KBM-7 (cell line): ENCODE measurements at regions not wholly inside any gene's neighbourhood (a gene's known extent, or its start where the extent isn't known, plus 50 kb on each side); places are given as distances from the start of the nearest gene placed in this dataset.
"Not testable (repeated sequence)": the region's sequence is repeated elsewhere in the genome, so short reads cannot be mapped to it uniquely, and the experiment has no call there.

Experiments used
- DNase-seq: peaks from one replicate; pipeline ENCODE4 v3.0.0-alpha.2; 2015
- in situ Hi-C: fragments of 300-500 bp; cut with MboI; formaldehyde crosslinking; loops from 2 replicates; pipeline ENCODE4 v1.14.3; 2020; ENCODE audit warnings: low sequenced_read_pairs, low pct_unique_long_range_greater_than_20kb, mixed read lengths

DNA sequence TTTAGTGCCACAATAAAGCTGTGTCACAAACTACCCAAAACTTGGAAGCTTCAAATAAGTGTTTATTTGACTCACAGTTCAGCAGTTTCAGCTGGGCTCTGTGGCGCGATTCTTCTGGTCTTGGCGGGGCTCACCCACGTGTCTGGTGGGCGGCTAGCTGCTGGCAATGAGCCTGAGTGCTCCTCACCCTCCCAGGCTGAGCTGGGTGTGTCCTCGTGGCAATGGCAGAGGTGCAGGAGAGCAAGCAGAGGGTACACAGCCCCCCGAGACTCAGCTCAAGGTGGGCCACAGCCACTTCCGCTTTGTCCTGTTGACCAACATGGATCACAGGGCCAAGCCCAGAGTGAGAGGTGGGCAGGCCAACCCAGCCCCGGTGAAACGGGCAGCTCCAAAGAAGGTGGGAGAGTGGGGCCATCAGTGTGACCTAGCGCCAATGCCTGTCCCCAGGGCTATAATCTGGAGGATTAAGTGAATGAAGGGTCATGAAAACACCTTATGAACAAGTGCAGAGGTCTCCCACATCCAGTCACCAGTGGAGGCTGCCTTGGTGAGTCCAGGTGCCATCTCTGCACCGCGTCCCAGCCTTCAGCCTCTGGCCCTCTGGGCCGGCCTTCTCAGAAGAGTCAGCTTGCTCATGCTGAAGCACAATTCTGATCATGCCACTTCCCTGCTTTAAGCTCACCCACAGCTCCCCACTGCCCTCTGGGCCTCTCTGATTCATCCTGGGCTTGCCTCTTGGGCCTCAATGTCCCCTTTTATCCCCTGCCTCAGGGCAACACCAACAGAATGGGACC, 74.6 kb upstream of the RTL6 start:
- no peak for DNase-seq
- in situ Hi-C loops = no loop called here

DNA sequence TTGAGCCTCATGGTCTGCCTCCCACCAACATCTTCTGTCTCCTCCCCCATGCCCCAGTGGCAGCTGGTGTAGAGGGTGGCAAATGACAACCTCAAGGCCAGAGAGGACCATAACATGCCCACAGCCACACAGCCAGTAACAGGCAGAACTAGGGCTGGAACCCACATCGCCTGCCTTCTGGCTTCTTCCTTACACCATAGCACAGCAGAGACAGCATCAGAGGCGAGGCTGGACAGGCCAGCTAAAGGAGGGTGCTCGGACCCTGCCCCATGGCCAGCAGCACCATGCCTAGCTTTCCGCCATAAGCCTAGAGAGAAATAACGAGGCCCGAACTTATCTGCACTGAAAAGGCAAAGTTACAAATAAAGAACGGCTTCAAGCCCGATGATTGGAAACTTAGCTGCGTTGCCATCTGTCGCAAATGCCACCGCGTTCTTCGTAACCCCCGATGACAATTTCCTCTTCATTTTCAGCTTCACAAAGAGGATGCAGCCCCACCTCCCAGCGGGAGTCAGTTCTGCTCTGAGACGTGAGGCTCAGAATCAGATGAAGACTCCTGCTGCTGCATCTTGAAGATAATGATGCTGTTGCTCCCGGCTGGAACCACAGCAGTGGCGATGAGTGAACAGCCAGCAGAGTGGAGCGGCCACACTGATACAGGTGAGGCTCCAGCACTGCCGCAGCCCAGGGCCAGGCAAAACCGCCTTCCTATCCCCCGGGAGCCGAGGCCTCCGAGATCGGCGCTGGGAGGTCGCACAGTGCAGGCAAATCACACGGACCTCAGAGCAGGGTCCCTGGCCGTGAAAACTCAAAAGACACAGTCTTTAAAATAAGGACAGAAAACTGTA, 73.8 kb upstream of the RTL6 start:
- in situ Hi-C loops = no loop called here
- no peak for DNase-seq

DNA sequence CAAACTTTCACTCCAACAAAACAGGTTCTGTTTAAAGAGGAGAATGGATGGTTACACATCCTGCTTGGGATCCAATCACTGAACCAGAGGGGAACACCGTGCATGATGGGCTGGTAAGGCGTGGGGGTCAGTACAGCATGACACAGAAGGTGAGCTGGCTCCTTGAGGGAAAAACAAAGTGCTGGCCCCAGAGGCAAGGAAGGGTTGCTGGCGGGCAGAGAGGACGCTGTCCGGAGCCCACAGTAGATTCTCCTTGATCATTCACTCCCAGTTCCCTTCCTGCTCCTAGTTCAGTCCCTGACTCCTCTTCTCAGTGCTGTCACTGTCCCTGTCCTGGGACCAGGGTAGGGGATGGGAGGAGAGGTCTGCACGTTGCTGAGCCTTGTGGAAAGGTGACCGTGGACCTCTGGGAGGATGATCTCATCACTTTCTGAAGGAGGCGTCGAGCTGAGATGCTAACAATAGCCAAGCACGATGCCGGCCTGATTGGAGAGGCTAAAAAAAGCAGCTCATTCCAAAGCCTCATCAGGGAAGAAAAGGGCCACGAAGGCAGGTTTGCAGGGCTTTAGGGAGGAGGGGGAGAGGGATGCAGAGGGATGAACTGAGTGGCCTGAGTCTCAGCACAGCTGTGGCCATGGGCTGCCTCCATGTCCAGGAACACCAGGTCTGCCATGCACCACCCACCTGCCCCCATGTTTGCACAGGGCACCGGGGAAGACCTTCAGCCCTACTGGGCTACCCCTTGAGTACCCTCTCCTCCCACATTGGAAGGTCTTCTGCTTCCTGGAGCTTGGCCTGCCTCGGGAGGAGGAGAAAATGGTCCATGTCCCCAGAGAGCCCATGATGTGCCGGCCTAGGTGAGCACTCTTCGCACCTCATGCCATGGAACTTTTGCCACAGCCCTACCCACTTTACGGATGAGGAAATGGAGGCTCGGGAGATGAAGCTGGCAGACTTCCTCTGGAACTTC, 72.7 kb upstream of the RTL6 start:
- in situ Hi-C loops = no loop called here
- no peak for DNase-seq

DNA sequence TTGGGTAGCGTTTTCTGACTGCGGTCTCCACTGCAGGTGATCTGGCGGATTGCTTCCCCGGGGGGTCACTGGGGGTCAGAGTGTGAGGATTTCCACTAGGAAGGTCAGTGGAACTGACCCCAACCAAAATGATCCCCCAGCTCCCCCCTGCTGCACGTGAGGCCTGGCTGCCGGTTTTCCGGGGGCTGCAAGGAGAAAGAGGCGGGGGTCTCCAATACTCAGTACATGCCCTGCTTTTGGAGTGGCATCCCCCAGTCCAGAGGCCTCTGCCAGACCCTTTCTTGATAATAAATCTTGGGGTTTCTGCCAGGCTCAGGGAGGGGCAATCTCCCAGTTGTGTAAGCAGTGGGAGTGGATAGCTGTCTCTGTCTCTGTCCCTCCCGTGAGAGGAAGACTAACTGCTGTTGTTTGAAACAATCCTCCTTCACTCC, 71.5 kb upstream of the RTL6 start:
- in situ Hi-C loops = no loop called here
- no peak for DNase-seq

DNA sequence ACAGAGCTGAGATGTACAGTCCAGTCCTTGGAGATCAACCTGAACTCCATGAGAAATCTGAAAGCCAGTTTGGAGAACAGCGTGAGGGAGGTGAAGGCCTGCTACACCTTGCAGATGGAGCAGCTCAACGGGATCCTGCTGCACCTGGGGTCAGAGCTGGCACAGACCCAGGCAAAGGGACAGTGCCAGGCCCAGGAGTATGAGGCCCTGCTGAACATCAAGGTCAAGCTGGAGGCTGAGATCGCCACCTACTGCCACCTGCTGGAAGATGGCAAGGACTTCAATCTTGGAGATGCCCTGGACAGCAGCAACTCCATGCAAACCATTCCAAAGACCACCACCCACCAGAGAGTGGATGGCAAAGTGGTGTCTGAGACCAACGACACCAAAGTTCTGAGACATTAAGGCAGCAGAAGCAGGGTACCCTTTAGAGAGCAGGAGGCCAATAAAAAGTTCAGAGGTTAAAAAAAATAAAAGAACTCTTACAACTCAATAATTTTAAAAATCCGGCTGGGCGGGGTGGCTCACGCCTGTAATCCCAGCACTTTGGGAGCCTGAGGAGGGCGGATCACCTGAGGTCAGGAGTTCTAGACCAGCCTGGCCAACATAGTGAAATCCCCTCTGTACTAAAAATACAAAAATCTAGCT, 69.9 kb upstream of the RTL6 start:
- peak; percentile 31 for DNase-seq
- in situ Hi-C loops = no loop called here

DNA sequence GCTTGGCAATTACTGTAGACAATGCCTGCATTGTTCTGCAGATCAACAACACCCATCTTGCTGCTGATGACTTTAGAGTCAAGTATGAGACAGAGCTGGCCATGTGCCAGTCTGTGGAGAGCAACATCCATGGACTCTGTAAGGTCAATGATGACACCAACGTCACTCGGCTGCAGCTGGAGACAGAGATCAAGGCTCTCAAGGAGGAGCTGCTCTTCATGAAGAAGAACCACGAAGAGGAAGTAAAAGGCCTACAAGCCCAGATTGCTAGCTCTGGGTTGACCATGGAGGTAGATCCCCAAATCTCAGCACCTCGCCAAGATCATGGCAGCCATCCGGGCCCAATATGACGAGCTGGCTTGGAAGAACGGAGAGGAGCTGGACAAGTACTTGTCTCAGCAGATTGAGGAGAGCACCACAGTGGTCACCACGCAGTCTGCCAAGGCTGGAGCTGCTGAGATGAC, 69.4 kb upstream of the RTL6 start:
- DNase-seq, in situ Hi-C loops: not testable (repeated sequence)

DNA sequence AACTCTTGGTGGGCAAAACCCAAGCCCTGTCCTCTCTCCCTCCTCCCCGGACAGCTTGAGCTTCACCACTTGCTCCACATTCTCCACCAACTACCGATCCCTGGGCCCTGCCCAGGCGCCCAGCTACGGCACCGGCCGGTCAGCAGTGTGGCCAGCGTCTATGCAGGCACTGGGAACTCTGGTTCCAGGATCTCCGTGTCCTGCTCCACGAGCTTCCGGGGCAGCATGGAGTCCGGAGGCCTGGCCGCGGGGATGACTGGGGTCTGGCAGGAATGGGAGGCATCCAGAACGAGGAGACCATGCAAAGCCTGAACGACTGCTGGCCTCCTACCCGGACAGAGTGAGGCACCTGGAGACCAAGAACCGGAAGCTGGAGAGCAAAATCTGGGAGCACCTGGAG, 68.9 kb upstream of the RTL6 start:
- DNase-seq = no peak
- in situ Hi-C loops = no loop called here

DNA sequence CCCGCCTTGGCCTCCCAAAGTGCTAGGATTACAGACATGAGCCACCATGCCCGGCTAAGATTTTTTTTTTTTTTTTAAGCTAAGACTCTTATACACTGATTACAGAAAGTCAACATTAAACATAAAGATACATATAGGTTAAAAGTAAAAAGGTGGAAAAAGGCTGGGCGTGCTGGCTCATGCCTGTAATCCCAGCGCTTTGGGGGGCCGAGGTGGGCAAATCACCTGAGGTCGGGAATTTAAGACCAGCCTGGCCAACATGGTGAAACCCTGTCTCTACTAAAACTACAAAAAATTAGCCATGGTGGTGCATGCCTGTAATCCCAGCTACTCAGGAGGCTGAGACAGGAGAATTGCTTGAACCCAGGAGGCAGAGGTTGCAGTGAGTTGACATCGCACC, 64.6 kb upstream of the RTL6 start:
- DNase-seq, in situ Hi-C loops: not testable (repeated sequence)

DNA sequence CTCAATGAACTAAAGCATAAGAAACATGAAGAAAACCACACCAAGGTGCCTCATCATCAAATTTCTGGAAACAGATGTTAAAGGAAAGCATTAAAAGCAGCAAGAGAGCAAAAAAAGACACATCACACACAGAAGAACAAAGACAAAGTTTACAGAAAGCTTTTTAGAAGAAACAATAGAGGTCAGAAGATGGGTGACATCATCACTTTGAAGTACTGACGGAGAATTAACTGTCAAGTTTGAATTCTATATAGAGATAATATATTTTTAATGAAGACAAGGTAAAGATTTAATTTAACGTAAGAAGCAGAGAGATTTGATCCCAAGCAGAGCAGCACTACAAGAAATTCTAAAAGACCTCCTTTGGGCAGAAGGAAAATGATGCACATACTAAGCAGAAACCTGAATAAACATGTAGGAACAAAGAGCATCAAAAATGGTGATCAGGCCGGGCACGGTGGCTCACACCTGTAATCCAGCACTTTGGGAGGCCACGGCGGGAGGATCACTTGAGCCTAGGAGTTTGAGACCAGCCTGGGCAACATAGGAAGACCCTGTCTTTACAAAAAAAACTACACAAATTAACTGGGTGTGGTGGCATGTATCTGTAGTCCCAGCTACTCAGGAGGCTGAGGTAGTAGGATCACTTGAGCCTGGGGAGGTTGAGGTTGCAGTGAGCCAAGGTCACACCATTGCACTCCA, 63.3 kb upstream of the RTL6 start:
- DNase-seq = no peak
- in situ Hi-C loops = no loop called here

DNA sequence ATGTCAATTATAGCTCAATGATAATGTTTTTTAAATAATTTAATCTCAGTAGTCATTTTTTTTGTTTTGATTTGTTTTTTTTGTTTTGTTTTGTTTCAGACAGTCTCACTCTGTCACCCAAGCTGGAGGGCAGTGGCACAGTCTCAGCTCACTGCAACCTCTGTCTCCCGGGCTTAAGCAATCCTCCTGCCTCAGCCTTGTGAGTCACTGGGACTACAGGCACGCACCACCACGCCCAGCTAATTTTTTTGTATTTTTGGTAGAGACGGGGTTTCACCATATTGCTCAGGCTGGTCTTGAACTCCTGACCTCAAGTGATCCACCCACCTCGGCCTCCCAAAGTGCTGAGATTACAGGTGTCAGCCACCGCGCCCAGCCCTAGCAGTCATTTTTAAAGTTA, 60.6 kb upstream of the RTL6 start:
- DNase-seq, in situ Hi-C loops: not testable (repeated sequence)

DNA sequence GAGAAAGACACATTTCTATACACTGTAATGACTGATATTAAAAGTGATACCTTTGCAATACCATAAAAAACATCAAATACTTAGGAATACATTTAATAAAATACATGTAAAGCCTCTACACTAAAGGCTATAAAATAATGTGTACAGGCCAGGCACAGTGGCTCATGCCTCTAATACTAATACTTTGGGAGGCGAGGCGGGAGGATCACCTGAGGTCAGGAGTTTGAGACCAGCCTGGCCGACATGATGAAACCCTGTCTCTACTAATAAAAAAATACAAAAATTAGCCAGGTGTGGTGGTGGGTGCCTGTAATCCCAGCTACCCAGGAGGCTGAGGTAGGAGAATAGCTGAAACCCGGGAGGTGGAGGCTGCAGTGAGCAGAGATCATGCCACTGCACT, 59.8 kb upstream of the RTL6 start:
- in situ Hi-C loops, DNase-seq: not testable (repeated sequence)

DNA sequence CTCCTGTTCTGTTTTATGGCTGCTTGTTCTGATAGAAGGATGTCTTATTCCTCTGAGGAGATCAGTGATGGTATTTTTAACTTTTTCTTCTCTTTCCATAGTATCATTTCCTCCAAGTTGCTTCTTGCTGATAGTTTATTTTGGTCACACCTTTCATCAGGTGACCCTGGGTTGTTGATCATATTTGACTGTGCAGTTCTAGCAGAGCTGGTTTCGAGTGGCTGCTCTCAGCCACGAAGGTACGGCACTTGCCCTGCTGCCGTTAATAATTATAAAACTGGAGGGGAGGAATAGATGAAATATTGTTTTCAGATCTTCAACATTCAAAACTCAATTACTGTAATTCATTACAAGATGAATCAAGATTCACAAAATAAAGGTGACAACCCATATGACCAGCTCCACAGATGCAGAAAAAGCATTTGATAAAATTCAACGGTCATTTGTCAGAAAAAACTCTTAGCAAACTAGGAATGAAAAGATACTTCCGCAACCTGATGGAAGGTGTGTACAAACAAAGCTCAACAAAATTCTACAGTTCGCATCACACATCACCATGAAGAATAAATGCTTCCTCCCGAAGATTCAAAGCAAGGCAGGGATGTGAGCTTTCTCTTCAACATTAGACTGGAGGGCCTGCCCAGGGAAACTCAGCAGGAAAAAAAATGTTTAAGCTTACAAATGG, 59.2 kb upstream of the RTL6 start:
- no peak for DNase-seq
- in situ Hi-C loops = no loop called here

DNA sequence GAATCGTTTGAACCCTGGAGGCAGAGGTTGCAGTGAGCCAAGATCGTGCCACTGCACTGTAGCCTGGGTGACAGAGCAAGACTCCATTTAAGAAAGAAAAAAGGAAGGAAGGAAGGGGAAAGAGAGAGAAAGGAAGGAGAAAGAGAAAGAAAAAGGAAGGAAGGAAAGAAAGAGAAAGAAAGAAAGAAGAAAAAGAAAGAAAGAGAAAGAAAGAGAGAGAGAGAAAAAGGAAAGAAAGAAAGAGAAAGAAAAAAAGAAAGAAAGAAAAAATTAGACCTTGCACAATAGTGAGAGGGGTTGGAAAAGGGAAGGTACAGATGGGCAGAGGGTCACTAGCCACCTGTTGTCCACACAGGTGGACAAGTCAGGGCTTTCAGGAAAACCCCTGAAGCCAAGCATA, 57.6 kb upstream of the RTL6 start:
- in situ Hi-C loops = no loop called here
- DNase-seq = no peak

DNA sequence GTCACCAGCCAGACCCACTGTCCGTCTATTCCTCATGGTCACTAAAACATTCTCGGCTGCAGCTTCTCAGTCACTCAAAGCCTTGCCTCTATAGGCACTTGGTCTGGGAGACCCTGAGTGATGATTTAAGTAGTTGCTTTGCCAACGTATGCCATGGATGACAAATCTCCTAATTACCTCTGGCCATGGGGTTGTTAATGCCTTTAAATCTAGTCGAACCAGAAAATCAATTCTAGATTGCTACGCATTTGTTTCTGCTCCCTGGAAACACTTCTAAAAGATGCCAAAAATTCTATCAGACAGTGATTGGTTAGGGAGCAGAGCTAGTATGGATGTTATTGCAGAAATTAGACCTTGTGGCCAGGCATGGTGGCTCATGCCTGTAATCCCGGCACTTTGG, 57.0 kb upstream of the RTL6 start:
- in situ Hi-C loops = no loop called here
- DNase-seq = no peak

DNA sequence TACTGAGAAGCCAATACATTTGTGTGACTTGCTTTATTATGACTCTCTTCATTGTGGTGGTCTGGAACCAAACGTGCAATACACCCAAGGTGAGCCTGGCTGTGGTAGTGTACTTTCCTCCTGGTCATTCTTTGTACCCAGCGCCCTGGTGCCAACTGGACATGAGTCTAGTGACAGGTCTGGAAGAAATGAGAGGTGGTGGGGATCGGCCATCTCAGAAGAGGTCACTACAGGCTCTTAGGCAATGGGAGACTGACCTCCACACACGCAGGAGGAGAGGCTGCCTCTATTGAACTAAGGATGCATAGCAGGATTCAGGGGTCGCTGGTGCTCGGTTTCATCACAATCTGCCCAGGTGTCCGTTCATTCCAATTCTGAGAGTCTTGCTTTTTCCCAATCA, 56.4 kb upstream of the RTL6 start:
- no peak for DNase-seq

DNA sequence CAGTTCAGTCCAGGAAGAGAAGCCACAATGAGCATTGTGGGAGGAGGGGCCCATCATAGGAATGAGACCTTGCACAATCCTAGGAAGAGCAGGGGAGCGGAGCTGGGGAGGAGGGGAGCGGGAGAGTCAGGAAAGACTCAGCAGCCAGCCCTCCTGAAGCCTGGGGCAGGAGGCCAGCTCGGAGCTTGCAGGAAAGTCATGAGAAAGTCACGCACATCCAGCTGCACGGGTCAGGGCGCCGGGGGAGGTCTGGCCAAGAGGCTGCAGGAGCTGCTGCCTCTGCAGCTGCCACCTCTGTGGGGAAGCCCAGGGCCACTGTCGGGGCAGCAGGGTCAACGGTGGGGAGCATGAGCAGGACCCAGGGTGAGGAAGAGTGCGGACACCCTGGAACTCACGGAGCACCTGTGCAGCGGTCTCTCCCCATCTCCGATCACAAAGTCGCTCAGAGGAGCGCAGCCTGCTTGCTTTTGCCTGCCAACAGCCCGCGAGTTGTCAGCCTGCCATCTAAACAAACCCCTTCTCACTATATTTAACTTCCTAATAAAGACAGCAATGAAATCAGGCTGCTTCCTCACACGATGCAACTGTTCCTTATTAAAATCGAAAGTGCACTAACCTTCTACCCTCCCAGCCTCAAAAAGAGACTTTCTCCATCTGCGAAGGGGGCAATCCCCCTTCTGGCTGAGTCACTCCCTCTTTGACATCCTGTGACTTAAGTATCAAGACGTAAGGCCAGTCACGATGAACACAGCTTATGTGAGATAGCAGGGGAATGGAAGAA, 52.9 kb upstream of the RTL6 start:
- in situ Hi-C loops = no loop called here
- DNase-seq = peak; percentile 8

More for the DNA sequence above, 56.4 kb upstream of the RTL6 start:
- in situ Hi-C loops = no loop called here

DNA sequence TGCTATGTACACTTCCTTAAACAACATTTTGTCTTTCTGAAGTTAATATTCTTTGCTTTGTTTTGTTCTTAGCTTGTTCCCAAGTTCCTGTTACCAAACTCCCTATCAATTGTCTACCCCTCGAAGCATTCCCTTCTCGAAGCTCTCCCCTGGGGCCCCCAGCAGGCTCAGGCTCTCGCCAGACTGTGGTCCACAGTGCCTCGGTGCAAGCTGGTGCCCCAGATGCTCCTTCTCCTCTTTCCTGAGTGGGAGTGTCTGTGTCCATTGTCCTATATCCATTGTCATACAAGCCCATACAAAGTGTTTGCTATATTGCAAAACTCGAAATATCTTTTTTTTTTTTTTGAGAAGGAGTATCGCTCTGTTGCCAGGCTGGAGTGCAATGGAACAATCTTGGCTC, 51.7 kb upstream of the RTL6 start:
- no peak for DNase-seq
- in situ Hi-C loops = no loop called here
